ENCODE measurements at regions not wholly inside any gene's neighbourhood (a gene's known extent, or its start where the extent isn't known, plus 50 kb on each side); places are given as distances from the start of the nearest gene placed in this dataset.

DNA sequence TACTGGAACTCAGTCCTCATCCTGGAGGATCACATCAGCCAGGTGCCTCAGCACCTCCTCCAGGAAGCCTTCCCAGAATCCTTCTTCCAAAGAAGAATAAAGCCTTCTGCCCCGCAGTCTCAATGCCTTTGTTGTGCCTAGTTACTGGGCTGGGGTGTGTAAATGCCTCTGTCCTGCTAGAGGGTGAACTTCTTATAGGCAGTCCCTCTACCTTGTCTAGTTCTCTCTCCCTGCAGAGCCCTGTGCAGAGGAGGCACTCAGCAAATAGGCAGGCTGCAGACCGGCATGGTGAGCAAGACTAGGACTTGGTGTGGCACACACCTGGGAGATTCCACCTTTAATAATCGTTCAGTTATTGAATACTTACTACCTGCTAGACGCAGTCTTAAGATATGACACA, 104.7 kb upstream of the PCBD1 start:
- POLR2A ChIA-PET: no interaction called here
- CTCF ChIA-PET: no interaction called here
- BruUV-seq (replicated peaks): no TSS peak
- Histone ChIP-seq H3K9me3 (no peaks in the 10 kb centered on the region), H3K36me3 (ENCODE audit: control insufficient read depth, insufficient read depth, low read length) (no peaks in the 10 kb centered on the region), H3K4me3 (ENCODE audit: low read depth, low read length) (no peak overlapping the region), H3K27me3 (replicated peaks; ENCODE audit: control insufficient read depth, insufficient read depth, low read length) (no peaks in the 10 kb centered on the region), H3K4me1 (peaks cover 24% of the 10 kb centered on the region)
- DNase-seq: peak in 1 of 2 experiments; percentile 30
- Mint-ChIP-seq H3K4me1 (ENCODE audit: low read depth, unreplicated experiment) (peaks cover 9% of the 10 kb centered on the region), H3K36me3 (ENCODE audit: insufficient read depth, unreplicated experiment) (no peaks in the 10 kb centered on the region), H3K27me3 (ENCODE audit: insufficient read depth, unreplicated experiment) (no peaks in the 10 kb centered on the region), H3K9me3 (ENCODE audit: unreplicated experiment) (no peaks in the 10 kb centered on the region), H3K4me3 (ENCODE audit: unreplicated experiment) (no peak overlapping the region), H3K27ac (ENCODE audit: unreplicated experiment) (no peak overlapping the region)
- TF ChIP-seq, protein P1, sequence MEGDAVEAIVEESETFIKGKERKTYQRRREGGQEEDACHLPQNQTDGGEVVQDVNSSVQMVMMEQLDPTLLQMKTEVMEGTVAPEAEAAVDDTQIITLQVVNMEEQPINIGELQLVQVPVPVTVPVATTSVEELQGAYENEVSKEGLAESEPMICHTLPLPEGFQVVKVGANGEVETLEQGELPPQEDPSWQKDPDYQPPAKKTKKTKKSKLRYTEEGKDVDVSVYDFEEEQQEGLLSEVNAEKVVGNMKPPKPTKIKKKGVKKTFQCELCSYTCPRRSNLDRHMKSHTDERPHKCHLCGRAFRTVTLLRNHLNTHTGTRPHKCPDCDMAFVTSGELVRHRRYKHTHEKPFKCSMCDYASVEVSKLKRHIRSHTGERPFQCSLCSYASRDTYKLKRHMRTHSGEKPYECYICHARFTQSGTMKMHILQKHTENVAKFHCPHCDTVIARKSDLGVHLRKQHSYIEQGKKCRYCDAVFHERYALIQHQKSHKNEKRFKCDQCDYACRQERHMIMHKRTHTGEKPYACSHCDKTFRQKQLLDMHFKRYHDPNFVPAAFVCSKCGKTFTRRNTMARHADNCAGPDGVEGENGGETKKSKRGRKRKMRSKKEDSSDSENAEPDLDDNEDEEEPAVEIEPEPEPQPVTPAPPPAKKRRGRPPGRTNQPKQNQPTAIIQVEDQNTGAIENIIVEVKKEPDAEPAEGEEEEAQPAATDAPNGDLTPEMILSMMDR (IDR thresholded peaks at IDR 0.05; ENCODE audit: insufficient read depth in 1 of 2, low read depth in 1 of 2, low read length in 1 of 2, severe bottlenecking in 1 of 2, unreplicated experiment in 1 of 2): no peak
- intact Hi-C loops (cut with micrococcal nuclease; ENCODE audit: unreplicated experiment): loop anchor here (10.0 kb wide), 1 partner anchor 178 kb away; the partner anchor contains the start of gene SGPL1

- TF ChIP-seq, protein P1 (IDR thresholded peaks at IDR 0.05; ENCODE audit: insufficient read depth in 1 of 2, low read depth in 1 of 2, low read length in 1 of 2, severe bottlenecking in 1 of 2, unreplicated experiment in 1 of 2): no peak
- H3K9me3 ChIP-seq: peaks cover 4% of the 10 kb centered on the region; the same call in 1 of the 2 replicates
- no peak overlapping the region for H3K4me3 ChIP-seq (ENCODE audit: low read depth, low read length)
- H3K9me3 Mint-ChIP-seq (ENCODE audit: unreplicated experiment): peaks cover 22% of the 10 kb centered on the region
- no peaks in the 10 kb centered on the region; the same call in none of the 2 replicates for H3K4me1 ChIP-seq
- H3K36me3 ChIP-seq (ENCODE audit: control insufficient read depth, insufficient read depth, low read length): no peaks in the 10 kb centered on the region
- ChIA-PET POLR2A (no interaction called here), CTCF (no interaction called here)
- H3K27me3 ChIP-seq (replicated peaks; ENCODE audit: control insufficient read depth, insufficient read depth, low read length): no peaks in the 10 kb centered on the region
- no peak overlapping the region for H3K4me3 Mint-ChIP-seq (ENCODE audit: unreplicated experiment)
- H3K4me1 Mint-ChIP-seq (ENCODE audit: low read depth, unreplicated experiment): peaks cover 14% of the 10 kb centered on the region
- H3K27me3 Mint-ChIP-seq (ENCODE audit: insufficient read depth, unreplicated experiment): peaks cover 4% of the 10 kb centered on the region
- H3K27ac Mint-ChIP-seq (ENCODE audit: unreplicated experiment): no peak overlapping the region
- H3K36me3 Mint-ChIP-seq (ENCODE audit: insufficient read depth, unreplicated experiment): no peaks in the 10 kb centered on the region
- no TSS peak for BruUV-seq (replicated peaks)
- intact Hi-C loops (cut with micrococcal nuclease; ENCODE audit: unreplicated experiment): loop anchor here (10.0 kb wide), 1 partner anchor 182 kb away; the partner anchor contains the start of gene SGPL1
- DNase-seq: peak in 1 of 2 experiments; percentile 29
These were observed 108.2 kb upstream of the PCBD1 start for GRCh38 chr10:70996549-70996948.

GRCh38 chr10:70997236-70997635, 108.9 kb upstream of the PCBD1 start:
- CTCF ChIA-PET: no interaction called here

More at GRCh38 chr10:70997236-70997635, 108.9 kb upstream of the PCBD1 start:
- TF ChIP-seq, protein P1 (IDR thresholded peaks at IDR 0.05; ENCODE audit: insufficient read depth in 1 of 2, low read depth in 1 of 2, low read length in 1 of 2, severe bottlenecking in 1 of 2, unreplicated experiment in 1 of 2): no peak
- Mint-ChIP-seq H3K36me3 (ENCODE audit: insufficient read depth, unreplicated experiment) (no peaks in the 10 kb centered on the region), H3K27ac (ENCODE audit: unreplicated experiment) (no peak overlapping the region), H3K4me3 (ENCODE audit: unreplicated experiment) (no peak overlapping the region), H3K9me3 (ENCODE audit: unreplicated experiment) (peaks cover 22% of the 10 kb centered on the region), H3K27me3 (ENCODE audit: insufficient read depth, unreplicated experiment) (peaks cover 4% of the 10 kb centered on the region), H3K4me1 (ENCODE audit: low read depth, unreplicated experiment) (peaks cover 14% of the 10 kb centered on the region)
- Histone ChIP-seq H3K27me3 (replicated peaks; ENCODE audit: control insufficient read depth, insufficient read depth, low read length) (no peaks in the 10 kb centered on the region), H3K4me3 (ENCODE audit: low read depth, low read length) (no peak overlapping the region), H3K36me3 (ENCODE audit: control insufficient read depth, insufficient read depth, low read length) (no peaks in the 10 kb centered on the region), H3K9me3 (peaks cover 4% of the 10 kb centered on the region; the same call in 1 of the 2 replicates), H3K4me1 (no peaks in the 10 kb centered on the region; the same call in 1 of the 2 replicates)
- intact Hi-C loops (cut with micrococcal nuclease; ENCODE audit: unreplicated experiment): loop anchor here (10.0 kb wide), 1 partner anchor 182 kb away; the partner anchor contains the start of gene SGPL1
- BruUV-seq (replicated peaks): no TSS peak
- POLR2A ChIA-PET: no interaction called here
- DNase-seq: no peak

All from Caco-2 (cell line).